IPS DF 19.7 (cell line): ENCODE measurements at regions not wholly inside any gene's neighbourhood (a gene's known extent, or its start where the extent isn't known, plus 50 kb on each side); places are given as distances from the start of the nearest gene placed in this dataset.
"Not testable (repeated sequence)": the region's sequence is repeated elsewhere in the genome, so short reads cannot be mapped to it uniquely, and the experiment has no call there.

Source experiments
- DNase-seq: peaks from one replicate; pipeline ENCODE4 v3.0.0-alpha.2; 2013; ENCODE audit warnings: low read depth, low spot score

DNA sequence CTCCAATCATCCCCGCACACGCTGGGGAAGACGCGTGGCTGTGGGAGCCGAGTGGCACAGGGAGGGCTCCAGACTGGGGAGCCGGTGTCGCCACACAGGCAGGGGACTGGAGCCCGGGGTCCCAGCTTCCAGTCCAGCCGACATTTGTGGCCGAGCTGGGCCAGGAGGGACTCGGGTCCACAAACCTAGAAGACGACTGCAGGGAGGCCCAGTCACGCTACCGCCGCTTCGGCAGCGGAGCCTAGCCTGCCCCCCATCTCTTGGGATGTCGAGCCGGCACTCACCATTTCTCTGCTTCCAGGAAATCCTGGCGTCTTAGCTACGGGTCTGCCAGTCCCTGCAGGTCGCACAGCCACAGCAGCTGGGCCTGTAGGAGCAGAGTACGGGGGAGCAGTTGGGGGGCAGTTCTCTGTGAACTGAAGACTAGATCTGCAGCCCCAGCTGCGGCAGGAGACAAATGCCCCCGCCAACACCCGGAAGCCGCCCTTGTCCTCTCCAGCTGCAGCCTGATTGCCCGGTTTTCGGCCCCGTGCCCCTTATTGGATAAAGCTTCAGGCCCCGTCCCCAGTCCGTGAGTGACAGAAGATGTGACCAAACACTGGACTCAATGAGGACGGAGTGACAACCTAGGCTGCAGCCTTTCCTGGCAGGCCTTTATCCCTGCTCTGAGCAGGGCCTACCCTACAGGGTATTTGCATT, 270.7 kb downstream of the ZNF33B start:
- DNase-seq = peak; percentile 78

DNA sequence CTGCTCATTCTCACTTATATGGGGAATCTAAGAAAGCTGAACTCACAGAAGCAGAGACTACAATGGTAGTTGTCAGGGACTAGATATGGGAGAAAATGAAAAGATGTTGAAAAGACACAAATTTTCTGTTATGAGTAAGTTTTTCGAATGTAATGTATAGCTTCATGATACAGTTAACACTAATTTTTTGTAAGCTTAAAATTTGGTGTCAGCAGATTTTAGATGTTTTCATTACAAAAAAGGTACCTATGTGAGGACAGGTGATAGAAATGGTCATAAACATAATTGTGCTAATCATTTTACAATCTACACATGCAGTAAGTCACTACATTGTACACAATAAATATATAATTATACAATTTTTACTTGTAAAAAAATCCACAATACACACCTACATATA, 286.6 kb downstream of the ZNF33B start:
- DNase-seq = no peak

DNA sequence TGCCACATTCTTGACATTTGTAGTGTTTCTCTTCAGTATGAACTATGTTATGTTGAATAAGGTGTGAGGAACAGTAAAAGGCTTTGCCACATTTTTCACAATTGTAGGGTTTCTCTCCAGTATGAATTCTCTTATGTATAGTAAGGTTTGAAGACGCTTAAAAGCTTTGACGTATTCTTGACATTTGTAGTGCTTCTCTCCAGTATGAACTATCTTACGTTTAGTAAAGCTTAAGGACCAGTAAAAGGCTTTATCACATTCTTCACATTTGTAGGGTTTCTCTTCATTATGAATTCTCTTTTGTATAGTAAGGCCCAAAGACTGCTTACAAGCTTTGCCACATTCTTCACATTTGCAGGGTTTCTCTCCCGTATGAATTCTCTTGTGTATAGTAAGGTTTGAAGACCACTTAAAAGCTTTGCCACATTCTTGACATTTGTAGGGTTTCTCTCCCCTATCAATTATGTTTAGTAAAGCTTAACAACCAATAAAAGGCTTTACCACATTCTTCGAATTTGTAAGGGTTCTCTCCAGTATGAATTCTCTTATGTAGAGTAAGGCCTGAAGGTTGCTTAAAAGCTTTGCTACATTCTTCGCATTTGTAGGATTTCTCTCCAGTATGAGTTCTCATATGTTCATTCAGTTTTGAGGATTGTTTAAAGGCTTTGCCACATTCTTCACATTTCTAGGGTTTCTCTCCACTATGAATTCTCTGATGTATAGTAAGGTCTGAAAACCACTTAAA, 301.6 kb downstream of the ZNF33B start:
- DNase-seq = not testable (repeated sequence)

DNA sequence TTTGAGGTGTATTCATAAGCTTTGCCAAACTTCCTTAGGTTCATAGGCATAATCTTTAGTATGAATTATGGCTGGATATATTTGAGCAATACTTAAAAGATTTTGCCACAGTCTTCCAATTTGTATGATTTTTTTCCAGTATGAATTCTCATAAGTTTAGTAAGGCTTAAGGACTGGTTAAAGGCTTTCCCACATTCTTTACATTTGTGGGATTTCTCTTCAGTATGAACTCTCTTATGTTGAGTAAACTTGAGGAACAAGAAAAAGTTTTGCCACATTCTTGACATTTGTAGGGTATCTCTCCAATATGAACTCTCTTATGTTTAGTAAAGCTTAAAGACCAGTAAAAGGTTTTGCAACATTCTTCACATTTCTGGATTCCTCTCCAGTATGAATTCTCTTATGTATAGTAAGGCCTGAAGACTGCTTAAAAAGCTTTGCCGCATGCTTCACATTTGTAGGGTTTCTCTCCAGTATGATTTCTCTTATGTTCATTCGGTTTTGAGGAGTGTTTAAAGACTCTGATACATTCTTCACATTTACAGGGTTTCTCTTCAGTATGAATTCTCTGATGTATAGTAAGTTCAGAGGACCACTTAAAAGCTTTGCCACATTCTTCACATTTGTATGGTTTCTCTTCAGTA, 302.6 kb downstream of the ZNF33B start:
- not testable (repeated sequence) for DNase-seq

DNA sequence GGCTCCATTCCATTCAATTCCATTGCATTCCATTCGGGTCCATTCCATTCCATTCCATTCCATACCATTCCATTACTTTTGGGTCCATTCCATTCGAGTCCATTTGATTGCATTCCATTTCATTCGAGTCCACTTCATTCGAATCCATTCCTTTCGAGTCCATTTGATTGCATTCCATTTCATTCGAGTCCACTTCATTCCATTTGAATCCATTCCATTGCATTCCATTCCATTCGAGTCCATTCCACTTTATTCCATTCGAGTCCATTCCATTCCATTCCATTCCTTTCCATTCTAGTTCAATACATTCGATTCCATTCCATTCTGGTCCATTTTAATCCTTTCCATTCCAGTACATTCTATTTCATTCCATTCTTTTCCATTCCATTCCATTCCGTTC, 334.0 kb downstream of the ZNF33B start:
- peak; percentile 12 for DNase-seq

DNA sequence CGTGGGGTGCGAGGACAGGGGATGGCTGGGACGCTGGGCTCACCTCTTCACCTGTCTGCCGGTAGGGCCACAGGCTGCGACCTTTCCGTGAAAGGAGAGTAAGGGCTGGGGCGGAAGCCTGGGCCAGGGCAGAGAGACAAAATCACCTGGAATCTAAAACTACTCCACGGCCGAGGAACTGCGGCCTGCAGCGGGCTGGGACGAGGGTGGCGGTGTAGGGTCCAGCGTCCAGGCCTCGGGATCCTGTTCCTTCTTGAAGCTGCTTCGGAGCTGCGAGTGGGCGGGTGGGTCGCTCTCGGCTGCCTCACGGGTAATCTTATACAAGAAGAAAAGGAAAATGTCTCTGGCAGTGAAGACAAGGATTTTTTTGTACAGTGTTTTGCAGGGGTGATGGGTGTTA, 356.5 kb downstream of the ZNF33B start:
- not testable (repeated sequence) for DNase-seq

DNA sequence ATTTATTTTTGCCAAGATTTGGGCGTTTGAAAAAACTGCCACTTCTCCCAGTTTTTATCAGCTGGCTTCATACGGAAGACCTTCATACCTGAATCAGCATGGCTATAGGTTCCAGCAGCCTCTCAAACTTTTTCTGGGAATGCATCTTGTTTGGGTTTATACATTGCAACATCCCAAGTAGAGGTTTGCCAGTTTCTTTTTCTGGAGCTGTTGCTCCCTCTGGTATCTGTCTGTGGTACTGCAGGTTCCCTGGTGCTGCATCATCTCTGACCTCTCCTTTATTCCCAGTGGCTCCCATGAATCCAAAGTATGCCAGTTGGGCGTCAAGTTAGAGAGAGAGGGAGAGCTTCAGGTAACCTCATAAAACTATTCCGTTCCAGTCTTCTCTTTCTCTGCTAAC, 368.6 kb downstream of the ZNF33B start:
- not testable (repeated sequence) for DNase-seq

DNA sequence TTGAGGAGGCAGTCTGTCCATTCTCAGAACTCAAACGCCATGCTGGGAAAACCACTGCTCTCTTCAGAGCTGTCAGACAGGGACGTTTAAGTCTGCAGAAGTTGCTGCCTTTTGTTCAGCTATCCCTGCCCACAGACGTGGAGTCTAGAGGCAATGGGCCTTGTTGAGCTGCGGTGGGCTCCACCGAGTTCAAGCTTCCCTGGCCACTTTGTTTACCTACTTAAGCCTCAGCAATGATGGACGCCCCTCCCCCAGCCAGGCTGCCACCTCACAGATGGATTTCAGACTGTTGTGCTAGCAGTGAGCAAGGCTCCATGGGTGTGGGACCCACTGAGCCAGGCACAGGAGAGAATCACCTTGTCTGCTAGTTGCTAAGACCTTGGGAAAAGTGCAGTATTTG, 375.1 kb downstream of the ZNF33B start:
- not testable (repeated sequence) for DNase-seq

DNA sequence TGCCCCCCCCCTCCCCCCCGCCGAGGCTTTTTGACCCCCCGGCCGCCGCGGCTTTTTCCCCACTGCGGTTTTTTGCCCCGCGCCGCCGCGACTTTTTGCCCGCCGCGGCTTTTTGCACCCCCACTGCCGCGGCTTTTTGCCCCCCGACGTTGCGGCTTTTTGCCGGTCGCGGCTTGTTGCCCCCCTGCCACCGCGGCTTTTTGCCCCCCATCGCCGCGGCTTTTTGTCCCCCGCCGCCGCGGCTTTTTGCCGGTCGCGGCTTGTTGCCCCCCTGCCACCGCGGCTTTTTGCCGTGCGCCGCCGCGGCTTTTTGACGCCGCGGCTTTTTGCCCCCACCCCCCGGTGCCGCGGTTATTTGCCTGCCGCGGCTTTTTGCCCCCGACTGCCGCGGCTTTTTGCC, 395.4 kb downstream of the ZNF33B start:
- not testable (repeated sequence) for DNase-seq

DNA sequence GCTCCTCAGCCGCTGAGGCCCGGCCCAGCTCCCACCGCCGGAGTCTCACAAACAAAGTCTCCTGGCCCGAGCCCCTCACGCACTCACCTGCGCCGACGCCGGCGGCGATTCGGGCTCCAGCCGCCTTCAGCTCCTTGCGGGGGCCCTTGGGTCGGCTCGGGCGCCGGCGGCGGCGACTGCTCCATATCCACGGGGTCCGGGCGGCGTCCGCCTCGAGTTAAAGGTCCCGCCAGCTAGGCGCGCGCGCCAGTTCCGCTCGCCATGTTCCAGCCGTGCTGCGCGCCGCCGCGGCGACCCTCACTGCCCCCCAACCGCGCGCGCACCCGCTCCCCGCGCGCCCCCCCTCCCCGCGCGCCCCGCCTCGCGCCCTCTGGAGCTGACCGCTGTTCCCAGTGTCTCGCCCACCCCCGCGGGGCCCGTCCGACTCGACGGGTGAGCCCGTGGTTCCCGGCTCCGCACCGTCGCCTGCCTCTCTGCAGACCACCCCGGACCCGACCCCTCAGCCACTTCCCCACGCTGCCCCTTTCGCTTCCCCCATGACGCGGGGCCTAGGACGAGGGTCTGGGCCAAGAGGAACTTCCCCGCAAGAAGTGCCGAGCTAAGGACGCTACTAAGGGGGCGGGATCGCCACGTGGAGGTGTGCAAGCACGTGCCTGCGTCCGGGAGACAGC, 396.1 kb downstream of the ZNF33B start:
- no peak for DNase-seq

DNA sequence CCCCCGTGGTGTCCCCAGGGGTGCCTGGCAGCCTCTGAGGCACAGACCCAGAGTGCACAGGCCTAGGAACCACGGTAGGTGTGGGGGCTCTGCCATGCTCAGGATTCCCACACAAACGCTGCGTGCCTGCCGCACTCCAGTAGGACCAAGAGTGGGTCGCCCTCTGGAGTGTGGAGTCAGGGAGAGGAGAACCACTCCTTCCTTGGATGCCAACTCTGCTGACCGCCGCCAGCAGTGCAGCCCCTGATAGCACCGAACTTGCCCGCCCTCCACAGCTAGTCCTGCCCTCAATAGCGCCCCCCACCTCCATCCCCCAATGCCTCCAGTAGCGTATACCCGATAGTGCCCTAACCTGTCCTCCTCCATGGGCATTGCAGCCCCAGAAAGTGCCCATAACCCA, 402.0 kb downstream of the ZNF33B start:
- DNase-seq = not testable (repeated sequence)

DNA sequence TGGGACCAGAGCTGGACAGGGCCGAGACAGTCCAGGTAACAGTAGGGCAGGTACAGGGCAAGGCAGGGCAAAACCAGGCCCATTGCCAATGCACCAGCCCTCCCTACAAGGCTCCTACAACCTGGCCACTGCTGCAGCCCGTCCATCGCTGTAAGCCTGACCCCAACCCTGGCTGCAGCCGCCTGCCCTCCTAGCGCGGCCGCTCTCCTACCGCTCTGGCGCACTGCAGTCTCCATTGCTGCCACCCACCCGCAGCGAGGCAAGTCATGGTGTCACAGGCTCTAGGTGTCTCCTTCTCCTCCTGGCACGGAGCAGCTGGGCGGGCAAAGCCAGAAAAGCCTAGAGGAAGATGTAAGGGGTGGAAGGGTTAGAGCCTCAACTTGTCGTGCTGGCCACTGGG, 402.6 kb downstream of the ZNF33B start:
- not testable (repeated sequence) for DNase-seq

DNA sequence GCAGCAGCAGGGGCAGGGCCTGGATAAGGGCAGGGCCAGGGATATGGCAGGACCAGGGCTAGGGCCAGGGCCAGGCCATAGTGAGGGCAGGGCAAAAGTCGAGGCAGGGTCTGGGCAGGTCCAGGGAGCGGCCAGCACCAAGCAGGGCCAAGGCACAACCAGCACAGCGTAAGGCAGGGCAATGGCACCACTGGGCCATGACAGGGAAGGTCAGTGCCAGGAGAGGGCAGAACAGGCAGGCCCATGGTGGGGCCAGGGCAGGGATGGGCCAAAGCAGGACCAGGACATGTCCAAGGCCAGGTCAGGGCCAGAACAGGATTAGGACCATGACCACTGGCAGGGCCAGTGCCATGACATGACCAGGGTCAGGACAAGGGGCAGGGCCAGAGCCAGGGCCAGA, 403.1 kb downstream of the ZNF33B start:
- not testable (repeated sequence) for DNase-seq

DNA sequence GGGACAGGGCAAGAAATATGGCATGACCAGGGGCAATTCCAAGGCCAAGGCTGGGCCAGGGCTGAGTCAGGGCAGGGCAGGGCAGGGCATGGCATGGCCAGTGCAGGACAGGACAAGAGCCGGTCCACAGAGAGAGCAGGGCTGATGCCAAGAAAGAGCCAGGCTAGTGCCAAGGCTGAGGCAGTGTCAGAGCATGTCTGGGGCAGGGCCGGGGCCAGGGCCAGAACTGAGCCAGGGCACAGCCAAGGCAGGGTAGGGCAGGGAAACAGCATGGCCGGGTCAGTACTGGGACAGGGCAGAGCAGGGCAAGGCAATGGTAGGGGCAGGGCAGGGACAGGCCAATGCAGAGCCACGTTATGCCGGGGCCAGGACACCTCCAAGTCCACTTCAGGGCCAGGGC, 403.9 kb downstream of the ZNF33B start:
- DNase-seq = not testable (repeated sequence)

DNA sequence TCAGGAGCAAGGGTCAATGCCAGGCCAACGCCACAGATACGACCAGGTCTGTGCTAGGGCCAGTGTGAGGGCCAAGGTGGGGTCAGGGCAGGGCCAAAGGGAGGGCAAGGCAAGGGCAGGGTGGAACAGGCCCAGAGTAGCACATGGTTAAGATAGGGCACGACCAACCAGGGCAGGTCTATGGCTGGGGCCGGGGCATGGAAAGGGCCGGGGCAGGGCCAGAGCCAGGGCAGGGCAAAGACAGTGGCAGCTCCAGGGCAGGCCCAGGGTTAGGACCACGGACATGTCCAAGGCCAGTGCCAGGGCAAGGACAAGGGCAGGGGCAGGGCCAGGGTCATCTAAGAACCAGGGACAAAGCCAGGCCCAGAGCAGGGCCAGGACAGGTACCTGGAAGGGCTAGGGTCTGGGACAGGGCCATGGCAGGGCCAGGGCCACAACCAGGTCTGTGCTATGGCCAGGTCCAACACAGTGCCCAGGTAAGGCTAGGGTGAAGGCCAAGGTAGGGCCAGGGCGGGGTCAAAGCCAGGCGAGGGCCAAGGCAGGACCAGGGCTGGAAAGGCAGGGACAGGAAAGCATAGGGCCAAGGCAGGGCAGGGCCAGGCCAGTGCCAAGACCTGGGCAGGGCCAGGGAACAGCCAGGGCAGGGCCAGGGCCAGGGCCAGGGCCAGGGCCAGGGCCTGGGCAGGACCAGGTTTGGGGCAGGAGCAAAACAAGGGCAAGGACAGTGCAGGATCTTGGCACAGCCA, 404.7 kb downstream of the ZNF33B start:
- not testable (repeated sequence) for DNase-seq

DNA sequence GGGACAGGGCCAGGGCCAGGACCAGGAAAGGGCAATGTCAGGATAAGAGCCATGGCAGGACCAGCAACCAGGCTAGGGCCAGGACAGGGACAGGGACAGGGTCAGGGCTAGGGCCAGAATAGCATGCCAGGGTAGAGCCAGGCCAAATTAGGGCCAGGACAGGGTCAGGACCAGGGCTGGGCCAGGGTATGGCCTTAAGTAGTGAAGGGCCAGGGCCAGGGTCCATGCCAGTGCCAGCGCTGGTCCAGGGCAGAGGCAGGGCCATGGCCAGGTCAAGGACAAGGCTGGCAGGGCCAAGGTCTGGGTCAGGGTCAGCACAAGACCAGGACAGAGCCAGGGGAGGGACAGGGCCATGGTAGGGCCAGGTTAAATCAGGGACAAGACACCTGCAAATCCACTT, 405.4 kb downstream of the ZNF33B start:
- not testable (repeated sequence) for DNase-seq

DNA sequence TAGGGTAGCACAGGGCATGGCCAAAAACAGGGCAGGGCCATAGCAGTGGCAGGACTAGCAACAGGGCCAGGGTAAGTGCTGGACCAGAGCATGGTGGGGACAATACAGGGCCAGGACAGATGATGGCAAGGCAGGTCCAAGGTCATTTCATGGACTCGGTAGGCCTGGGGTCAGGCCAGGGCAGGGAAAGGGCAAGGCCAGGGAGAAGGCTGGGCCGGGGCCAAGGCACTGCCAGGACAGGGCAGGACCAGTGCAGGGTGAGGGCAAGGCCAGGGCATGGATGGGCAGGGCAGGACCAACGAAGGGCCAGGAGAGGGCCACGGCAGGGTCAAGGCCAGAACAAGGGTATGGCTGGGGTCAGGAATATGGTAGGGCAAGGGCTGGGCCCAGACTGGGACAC, 407.6 kb downstream of the ZNF33B start:
- not testable (repeated sequence) for DNase-seq

DNA sequence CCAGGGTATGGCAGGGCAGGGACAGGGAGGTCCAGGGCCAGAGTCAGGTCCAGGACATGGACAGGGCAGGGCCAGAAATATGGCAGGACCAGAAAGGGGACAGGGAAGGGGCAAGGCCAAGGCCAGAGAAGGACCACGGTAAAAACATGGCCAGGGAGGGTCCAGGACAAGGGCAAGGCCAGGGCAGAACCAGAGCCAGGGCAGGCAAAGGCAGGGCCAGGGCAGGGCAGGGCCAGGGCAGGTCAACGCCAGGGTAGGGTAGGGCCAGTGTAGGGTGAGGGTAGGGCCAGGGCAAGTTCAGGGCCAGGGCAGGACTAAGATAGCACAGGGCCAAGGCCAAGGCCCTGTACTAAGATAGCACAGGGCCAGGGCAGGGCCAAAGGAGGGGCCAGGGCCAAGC, 408.3 kb downstream of the ZNF33B start:
- not testable (repeated sequence) for DNase-seq

DNA sequence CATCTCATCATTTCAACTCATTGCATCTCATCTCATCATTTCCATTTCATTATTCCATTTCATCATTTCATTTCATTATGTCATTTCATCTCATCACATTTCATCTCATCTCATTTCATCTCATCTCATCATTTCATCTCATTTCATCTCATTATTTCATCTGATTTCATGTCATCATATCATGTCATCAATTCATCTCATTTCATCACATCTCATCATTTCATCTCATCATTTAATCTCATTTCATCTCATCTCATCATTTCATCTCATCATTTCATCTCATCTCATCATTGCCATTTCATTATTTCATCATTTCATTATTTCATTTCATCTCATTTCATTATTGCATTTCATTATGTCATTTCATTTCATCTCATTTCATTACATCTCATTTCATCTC, 410.5 kb downstream of the ZNF33B start:
- DNase-seq = not testable (repeated sequence)

DNA sequence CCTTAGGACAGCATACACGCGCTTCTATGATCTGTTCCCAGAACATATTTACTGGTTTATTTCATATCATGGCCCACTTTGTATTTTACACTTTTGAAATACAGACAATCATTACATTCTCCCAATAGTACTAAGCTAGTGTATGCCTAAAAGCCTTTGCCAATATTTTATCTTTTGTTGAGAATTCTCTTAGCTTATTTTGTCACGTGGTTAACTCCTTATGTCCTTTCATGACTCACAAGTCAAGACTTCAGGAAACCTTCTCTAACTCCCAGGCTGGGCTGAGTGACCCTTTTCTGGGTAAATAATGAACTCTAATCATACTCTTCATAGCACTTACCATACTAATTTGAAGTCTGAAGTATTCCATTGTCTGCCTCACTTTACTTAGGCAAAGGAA, 444.8 kb downstream of the ZNF33B start:
- DNase-seq = not testable (repeated sequence)

DNA sequence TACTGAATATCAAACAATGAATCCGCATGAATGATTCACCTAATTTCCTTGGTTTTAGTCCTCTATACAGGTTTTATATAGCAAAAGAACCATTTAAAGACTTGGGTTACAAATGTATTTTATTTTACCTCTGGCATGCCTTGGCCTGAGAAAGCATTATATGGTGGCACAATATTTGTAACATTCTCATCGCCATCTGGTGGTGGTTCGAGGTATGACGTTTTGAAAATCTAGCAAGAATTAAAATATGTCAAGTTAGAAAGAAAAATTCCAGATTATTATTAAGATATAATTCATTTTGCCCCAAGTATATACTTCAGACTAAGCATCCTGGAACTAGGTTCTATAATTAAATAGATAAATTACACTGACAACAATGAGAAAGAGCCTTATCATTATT, 445.9 kb downstream of the ZNF33B start:
- not testable (repeated sequence) for DNase-seq
